Stimulated activated CD4-positive, alpha-beta T cell treated with anti-CD3 and anti-CD28 coated beads, Interleukin-2, amount 100 ng/mL, for 4 hours (primary cell): ENCODE measurements at regions not wholly inside any gene's neighbourhood (a gene's known extent, or its start where the extent isn't known, plus 50 kb on each side); places are given as distances from the start of the nearest gene placed in this dataset.

ENCODE experiments used
- DNase-seq: peaks from one replicate; pipeline ENCODE4 v3.0.0-alpha.2; 2020; ENCODE audit warnings: low read depth

GRCh38 chr3:174783502-174783901 lies 75.6 kb upstream of the NAALADL2 start:
- no peak for DNase-seq

- no peak for DNase-seq
Observed at GRCh38 chr3:174784206-174784934, 74.8 kb upstream of the NAALADL2 start.

GRCh38 chr3:174786825-174787224 lies 72.3 kb upstream of the NAALADL2 start:
- DNase-seq, result no peak

GRCh38 chr3:174791161-174791560 lies 68.0 kb upstream of the NAALADL2 start:
- no peak for DNase-seq

- DNase-seq, result no peak
Observed at GRCh38 chr3:174792864-174793263, 66.3 kb upstream of the NAALADL2 start.
